Fibroblast of skin of left biceps (primary cell): ENCODE measurements at regions not wholly inside any gene's neighbourhood (a gene's known extent, or its start where the extent isn't known, plus 50 kb on each side); places are given as distances from the start of the nearest gene placed in this dataset.
A peak's percentile ranks its signal among the peaks of the same experiment; 100 is the strongest.
"Not testable (repeated sequence)": the region's sequence is repeated elsewhere in the genome, so short reads cannot be mapped to it uniquely, and the experiment has no call there.

Source experiments
- DNase-seq, 2 experiments: peaks; one replicate each; pipeline ENCODE4 v3.0.0-alpha.2; 2013; ENCODE audit warnings: low read depth in 2 of 2

GRCh38 chr6:19395316-19395715 is 441.9 kb upstream of the ID4 start:
- no peak for DNase-seq

GRCh38 chr6:19399406-19399805 is 437.8 kb upstream of the ID4 start:
- DNase-seq, result peak in 1 of 2 experiments; percentile 21

- not testable (repeated sequence) for DNase-seq
Measured at GRCh38 chr6:19404884-19405283, 432.3 kb upstream of the ID4 start.

GRCh38 chr6:19408331-19408730 is 428.8 kb upstream of the ID4 start:
- no peak for DNase-seq

- DNase-seq, result no peak
Measured at GRCh38 chr6:19410481-19410880, 426.7 kb upstream of the ID4 start.

- peak; percentile 19 to 31 for DNase-seq
Measured at GRCh38 chr6:19413323-19413722, 423.8 kb upstream of the ID4 start.

- peak in 1 of 2 experiments; percentile 13 for DNase-seq
Measured at GRCh38 chr6:19415605-19416326, 421.4 kb upstream of the ID4 start.

GRCh38 chr6:19416811-19417210 is 420.4 kb upstream of the ID4 start:
- DNase-seq, result no peak

GRCh38 chr6:19417713-19418112 is 419.5 kb upstream of the ID4 start:
- no peak for DNase-seq

GRCh38 chr6:19424853-19425252 is 412.3 kb upstream of the ID4 start:
- no peak for DNase-seq

GRCh38 chr6:19427548-19427947 is 409.6 kb upstream of the ID4 start:
- no peak for DNase-seq

- no peak for DNase-seq
Measured at GRCh38 chr6:19432966-19433498, 404.1 kb upstream of the ID4 start.

- no peak for DNase-seq
Measured at GRCh38 chr6:19434065-19434464, 403.1 kb upstream of the ID4 start.

GRCh38 chr6:19435755-19436154 is 401.4 kb upstream of the ID4 start:
- DNase-seq, result no peak

- DNase-seq, result no peak
Measured at GRCh38 chr6:19438566-19439353, 398.4 kb upstream of the ID4 start.

- DNase-seq, result no peak
Measured at GRCh38 chr6:19440531-19440930, 396.6 kb upstream of the ID4 start.

- no peak for DNase-seq
Measured at GRCh38 chr6:19443411-19443810, 393.8 kb upstream of the ID4 start.

GRCh38 chr6:19444041-19444440 is 393.1 kb upstream of the ID4 start:
- no peak for DNase-seq

GRCh38 chr6:19444481-19444880 is 392.7 kb upstream of the ID4 start:
- DNase-seq, result no peak

- DNase-seq, result no peak
Measured at GRCh38 chr6:19446570-19446969, 390.6 kb upstream of the ID4 start.

- DNase-seq, result no peak
Measured at GRCh38 chr6:19450651-19451050, 386.5 kb upstream of the ID4 start.

- DNase-seq, result no peak
Measured at GRCh38 chr6:19452495-19452894, 384.7 kb upstream of the ID4 start.
